ENCODE measurements at regions not wholly inside any gene's neighbourhood (a gene's known extent, or its start where the extent isn't known, plus 50 kb on each side); places are given as distances from the start of the nearest gene placed in this dataset.

DNA sequence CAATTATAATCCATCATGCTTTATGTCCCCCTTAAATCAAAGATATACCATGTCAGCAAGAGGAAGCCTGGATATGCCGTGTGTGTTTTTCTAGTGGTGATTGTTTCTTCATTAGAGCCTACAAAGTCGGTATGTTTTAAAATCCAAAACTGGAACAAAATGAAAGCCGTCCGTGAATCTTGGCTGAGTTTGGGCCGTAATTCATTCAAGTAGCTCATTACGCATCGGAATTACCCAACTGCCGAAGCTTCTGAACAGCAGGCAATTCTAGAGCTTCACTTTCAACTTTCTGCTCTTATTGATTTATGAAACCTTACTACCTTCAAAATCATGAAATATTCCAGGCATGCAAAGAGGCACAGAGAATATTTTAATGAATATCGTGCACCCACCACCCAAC lies 224.7 kb downstream of the AACS start:
- TF ChIP-seq, protein P1, sequence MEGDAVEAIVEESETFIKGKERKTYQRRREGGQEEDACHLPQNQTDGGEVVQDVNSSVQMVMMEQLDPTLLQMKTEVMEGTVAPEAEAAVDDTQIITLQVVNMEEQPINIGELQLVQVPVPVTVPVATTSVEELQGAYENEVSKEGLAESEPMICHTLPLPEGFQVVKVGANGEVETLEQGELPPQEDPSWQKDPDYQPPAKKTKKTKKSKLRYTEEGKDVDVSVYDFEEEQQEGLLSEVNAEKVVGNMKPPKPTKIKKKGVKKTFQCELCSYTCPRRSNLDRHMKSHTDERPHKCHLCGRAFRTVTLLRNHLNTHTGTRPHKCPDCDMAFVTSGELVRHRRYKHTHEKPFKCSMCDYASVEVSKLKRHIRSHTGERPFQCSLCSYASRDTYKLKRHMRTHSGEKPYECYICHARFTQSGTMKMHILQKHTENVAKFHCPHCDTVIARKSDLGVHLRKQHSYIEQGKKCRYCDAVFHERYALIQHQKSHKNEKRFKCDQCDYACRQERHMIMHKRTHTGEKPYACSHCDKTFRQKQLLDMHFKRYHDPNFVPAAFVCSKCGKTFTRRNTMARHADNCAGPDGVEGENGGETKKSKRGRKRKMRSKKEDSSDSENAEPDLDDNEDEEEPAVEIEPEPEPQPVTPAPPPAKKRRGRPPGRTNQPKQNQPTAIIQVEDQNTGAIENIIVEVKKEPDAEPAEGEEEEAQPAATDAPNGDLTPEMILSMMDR (IDR thresholded peaks at IDR 0.05; ENCODE audit: low read length) = no peak
- TF ChIP-seq EZH2 (IDR thresholded peaks at IDR 0.05; ENCODE audit: borderline replicate concordance, low read length) = no peak
- peaks cover 2% of the 10 kb centered on the region; the same call in 1 of the 2 replicates for H3K27me3 ChIP-seq (ENCODE audit: insufficient read depth, low read length)
- no peak overlapping the region for H3K27ac ChIP-seq (ENCODE audit: low read depth, low read length, poor library complexity, severe bottlenecking)
- H3K9ac ChIP-seq (ENCODE audit: low read length) = no peak overlapping the region
- H3F3A ChIP-seq (ENCODE audit: insufficient read depth, low read length) = no peaks in the 10 kb centered on the region
- no peak overlapping the region for H3K4me2 ChIP-seq (ENCODE audit: low read length)
- H3K36me3 ChIP-seq (ENCODE audit: insufficient read depth, low read length) = no peaks in the 10 kb centered on the region
- no peak overlapping the region for H3K4me3 ChIP-seq (ENCODE audit: low read depth, low read length, poor library complexity, severe bottlenecking)
- H3K9me2 ChIP-seq (ENCODE audit: low read depth, low read length) = no peaks in the 10 kb centered on the region
- no peak overlapping the region for H2AFZ ChIP-seq (ENCODE audit: low read length)
- H4K20me1 ChIP-seq (ENCODE audit: insufficient read depth, low read length) = no peaks in the 10 kb centered on the region
- H3K4me1 ChIP-seq (ENCODE audit: insufficient read depth, low read length, severe bottlenecking) = no peaks in the 10 kb centered on the region
- H3K9me3 ChIP-seq (ENCODE audit: low read length) = no peaks in the 10 kb centered on the region
- H3K79me2 ChIP-seq (ENCODE audit: insufficient read depth, low read length) = no peaks in the 10 kb centered on the region

DNA sequence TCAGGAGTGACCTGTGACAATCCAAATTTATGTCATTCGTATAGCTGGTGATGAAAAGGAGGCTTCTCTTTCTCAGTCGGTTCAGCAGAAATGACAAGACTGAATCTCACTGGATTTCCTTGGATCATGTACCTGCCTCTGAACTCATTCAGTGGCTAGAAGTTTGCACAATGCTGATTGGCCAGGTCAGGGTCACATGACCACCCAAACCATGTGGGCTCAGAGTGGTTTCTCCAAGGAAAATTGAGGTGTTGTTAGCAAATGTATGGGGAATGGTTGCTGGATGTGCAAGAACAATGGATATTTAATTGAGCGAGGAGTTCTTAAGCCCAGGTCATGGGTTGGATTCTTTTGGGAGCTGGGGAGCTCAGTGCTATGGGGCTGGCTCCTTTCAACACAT lies 227.5 kb downstream of the AACS start:
- H3K27me3 ChIP-seq (ENCODE audit: insufficient read depth, low read length) = no peaks in the 10 kb centered on the region; the same call in 1 of the 2 replicates
- no peaks in the 10 kb centered on the region for H3F3A ChIP-seq (ENCODE audit: insufficient read depth, low read length)
- no peaks in the 10 kb centered on the region for H3K79me2 ChIP-seq (ENCODE audit: insufficient read depth, low read length)
- no peaks in the 10 kb centered on the region for H4K20me1 ChIP-seq (ENCODE audit: insufficient read depth, low read length)
- no peaks in the 10 kb centered on the region for H3K9me2 ChIP-seq (ENCODE audit: low read depth, low read length)
- no peak overlapping the region for H3K9ac ChIP-seq (ENCODE audit: low read length)
- H3K9me3 ChIP-seq (ENCODE audit: low read length) = no peaks in the 10 kb centered on the region
- TF ChIP-seq EZH2 (IDR thresholded peaks at IDR 0.05; ENCODE audit: borderline replicate concordance, low read length) = no peak
- H3K4me3 ChIP-seq (ENCODE audit: low read depth, low read length, poor library complexity, severe bottlenecking) = no peak overlapping the region
- no peak overlapping the region for H3K27ac ChIP-seq (ENCODE audit: low read depth, low read length, poor library complexity, severe bottlenecking)
- H3K4me2 ChIP-seq (ENCODE audit: low read length) = no peak overlapping the region
- H2AFZ ChIP-seq (ENCODE audit: low read length) = no peak overlapping the region
- no peaks in the 10 kb centered on the region for H3K36me3 ChIP-seq (ENCODE audit: insufficient read depth, low read length)
- no peaks in the 10 kb centered on the region for H3K4me1 ChIP-seq (ENCODE audit: insufficient read depth, low read length, severe bottlenecking)

DNA sequence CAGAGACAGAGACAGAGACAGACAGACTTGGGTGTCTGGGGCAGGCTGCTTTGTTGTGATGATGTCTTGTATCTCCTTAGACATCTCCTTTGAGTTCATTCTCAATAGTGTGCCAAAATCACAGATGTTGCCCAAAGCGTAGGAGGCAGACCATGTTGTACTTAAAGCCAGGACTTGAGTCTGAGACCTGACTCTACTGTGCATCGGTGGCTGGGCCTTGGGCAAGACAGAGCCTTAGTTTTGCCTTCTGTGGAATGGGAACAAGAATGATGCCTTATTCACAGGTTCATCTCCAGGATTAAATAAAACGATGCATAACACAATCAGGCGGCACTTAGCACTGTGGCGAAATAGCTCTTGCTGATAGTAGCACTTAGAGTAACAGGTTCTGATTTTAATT lies 230.3 kb downstream of the AACS start:
- Histone ChIP-seq H2AFZ (ENCODE audit: low read length) (no peak overlapping the region), H3K27me3 (ENCODE audit: insufficient read depth, low read length) (no peaks in the 10 kb centered on the region; the same call in 1 of the 2 replicates), H4K20me1 (ENCODE audit: insufficient read depth, low read length) (no peaks in the 10 kb centered on the region)

DNA sequence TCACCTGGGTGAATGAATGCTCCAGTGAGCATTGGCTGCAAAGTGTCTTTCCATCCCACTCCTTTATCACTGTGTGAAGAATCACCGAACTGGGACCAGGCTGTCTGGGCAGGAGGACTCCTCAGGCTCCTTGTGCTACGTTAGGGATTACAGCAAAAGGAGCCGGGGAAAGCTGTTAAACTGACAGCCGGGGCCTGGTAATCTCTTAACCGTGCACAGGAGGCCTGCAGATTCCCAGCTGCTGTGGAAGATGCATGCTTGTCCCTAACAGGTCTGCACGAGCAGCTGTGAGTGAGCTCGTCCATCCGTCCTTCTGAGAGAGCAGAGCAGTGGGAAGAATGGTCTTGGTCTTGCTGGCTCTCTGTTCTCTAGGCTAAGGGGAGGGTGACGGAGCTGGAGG lies 231.5 kb downstream of the AACS start:
- Histone ChIP-seq H3K36me3 (ENCODE audit: insufficient read depth, low read length) (no peaks in the 10 kb centered on the region), H4K20me1 (ENCODE audit: insufficient read depth, low read length) (no peaks in the 10 kb centered on the region), H3K27ac (ENCODE audit: low read depth, low read length, poor library complexity, severe bottlenecking) (no peak overlapping the region), H3K9me2 (ENCODE audit: low read depth, low read length) (no peaks in the 10 kb centered on the region), H3K4me2 (ENCODE audit: low read length) (no peak overlapping the region), H3F3A (ENCODE audit: insufficient read depth, low read length) (no peaks in the 10 kb centered on the region), H3K79me2 (ENCODE audit: insufficient read depth, low read length) (no peaks in the 10 kb centered on the region), H3K27me3 (ENCODE audit: insufficient read depth, low read length) (no peaks in the 10 kb centered on the region), H3K9ac (ENCODE audit: low read length) (no peak overlapping the region), H2AFZ (ENCODE audit: low read length) (no peak overlapping the region), H3K9me3 (ENCODE audit: low read length) (no peaks in the 10 kb centered on the region), H3K4me3 (ENCODE audit: low read depth, low read length, poor library complexity, severe bottlenecking) (no peak overlapping the region), H3K4me1 (ENCODE audit: insufficient read depth, low read length, severe bottlenecking) (no peaks in the 10 kb centered on the region)
- TF ChIP-seq, protein P1 (IDR thresholded peaks at IDR 0.05; ENCODE audit: low read length) = no peak
- no peak for TF ChIP-seq EZH2 (IDR thresholded peaks at IDR 0.05; ENCODE audit: borderline replicate concordance, low read length)

More for the DNA sequence above, 230.3 kb downstream of the AACS start:
- H3K79me2 ChIP-seq (ENCODE audit: insufficient read depth, low read length) = no peaks in the 10 kb centered on the region
- no peaks in the 10 kb centered on the region for H3K9me3 ChIP-seq (ENCODE audit: low read length)
- H3K27ac ChIP-seq (ENCODE audit: low read depth, low read length, poor library complexity, severe bottlenecking) = no peak overlapping the region
- H3K9me2 ChIP-seq (ENCODE audit: low read depth, low read length) = no peaks in the 10 kb centered on the region
- no peaks in the 10 kb centered on the region for H3K36me3 ChIP-seq (ENCODE audit: insufficient read depth, low read length)
- TF ChIP-seq EZH2 (IDR thresholded peaks at IDR 0.05; ENCODE audit: borderline replicate concordance, low read length) = no peak
- TF ChIP-seq, protein P1 (IDR thresholded peaks at IDR 0.05; ENCODE audit: low read length) = no peak
- no peaks in the 10 kb centered on the region for H3K4me1 ChIP-seq (ENCODE audit: insufficient read depth, low read length, severe bottlenecking)
- H3K4me2 ChIP-seq (ENCODE audit: low read length) = no peak overlapping the region
- H3F3A ChIP-seq (ENCODE audit: insufficient read depth, low read length) = no peaks in the 10 kb centered on the region
- H3K9ac ChIP-seq (ENCODE audit: low read length) = no peak overlapping the region
- H3K4me3 ChIP-seq (ENCODE audit: low read depth, low read length, poor library complexity, severe bottlenecking) = no peak overlapping the region
